GM19463 (cell line): ENCODE measurements at regions not wholly inside any gene's neighbourhood (a gene's known extent, or its start where the extent isn't known, plus 50 kb on each side); places are given as distances from the start of the nearest gene placed in this dataset.

Experiments
- ATAC-seq: cut with Tn5 transposase; IDR thresholded peaks from one replicate; pipeline ENCODE4 v1.9.1; 2021; ENCODE audit warnings: mild to moderate bottlenecking, moderate library complexity; ENCODE audit not compliant: unreplicated experiment

GRCh38 chr2:217660423-217660822 is 342.4 kb downstream of the TNS1 start:
- no peak for ATAC-seq

- ATAC-seq, result no peak
Measured at GRCh38 chr2:217658806-217659205, 344.0 kb downstream of the TNS1 start.

- ATAC-seq, result no peak
Measured at GRCh38 chr2:217657252-217657651, 345.5 kb downstream of the TNS1 start.

- no peak for ATAC-seq
Measured at GRCh38 chr2:217656316-217656715, 346.5 kb downstream of the TNS1 start.

- no peak for ATAC-seq
Measured at GRCh38 chr2:217655651-217656050, 347.1 kb downstream of the TNS1 start.

GRCh38 chr2:217654168-217654567 is 348.6 kb downstream of the TNS1 start:
- ATAC-seq, result no peak

GRCh38 chr2:217652761-217653639 is 349.8 kb downstream of the TNS1 start:
- ATAC-seq, result no peak

- peak; percentile 70 for ATAC-seq
Measured at GRCh38 chr2:217650716-217651360, 352.0 kb downstream of the TNS1 start.

- ATAC-seq, result no peak
Measured at GRCh38 chr2:217650229-217650628, 352.6 kb downstream of the TNS1 start.

- no peak for ATAC-seq
Measured at GRCh38 chr2:217647925-217648324, 354.9 kb downstream of the TNS1 start.

- no peak for ATAC-seq
Measured at GRCh38 chr2:217647226-217647625, 355.6 kb downstream of the TNS1 start.

- ATAC-seq, result no peak
Measured at GRCh38 chr2:217645896-217646295, 356.9 kb downstream of the TNS1 start.

- no peak for ATAC-seq
Measured at GRCh38 chr2:217643789-217644301, 358.9 kb downstream of the TNS1 start.

GRCh38 chr2:217642944-217643343 is 359.9 kb downstream of the TNS1 start:
- no peak for ATAC-seq

GRCh38 chr2:217641960-217642359 is 360.8 kb downstream of the TNS1 start:
- no peak for ATAC-seq

GRCh38 chr2:217639481-217639880 is 363.3 kb downstream of the TNS1 start:
- no peak for ATAC-seq

GRCh38 chr2:217638533-217638932 is 364.3 kb downstream of the TNS1 start:
- ATAC-seq, result no peak

- no peak for ATAC-seq
Measured at GRCh38 chr2:217638031-217638430, 364.8 kb downstream of the TNS1 start.

- ATAC-seq, result no peak
Measured at GRCh38 chr2:217636991-217637561, 365.7 kb downstream of the TNS1 start.

- no peak for ATAC-seq
Measured at GRCh38 chr2:217636578-217636977, 366.2 kb downstream of the TNS1 start.

- no peak for ATAC-seq
Measured at GRCh38 chr2:217634871-217635270, 367.9 kb downstream of the TNS1 start.

- no peak for ATAC-seq
Measured at GRCh38 chr2:217632043-217632442, 370.8 kb downstream of the TNS1 start.
